Right atrium auricular region (tissue), 2 donors: ENCODE measurements at regions not wholly inside any gene's neighbourhood (a gene's known extent, or its start where the extent isn't known, plus 50 kb on each side); places are given as distances from the start of the nearest gene placed in this dataset.

Source experiments
- DNase-seq: peaks from one replicate; pipeline ENCODE4 v3.0.0-alpha.2; 2019; ENCODE audit warnings: low spot score
- H3K27ac ChIP-seq, 2 donors: fragments of 200-600 bp; sonication (generic); 1 replicate in 1 of 2; 2 replicates in 1 of 2; pipeline ENCODE4 v1.5.1; 2016 to 2019
- H3K27me3 ChIP-seq, 2 donors: fragments of 200-600 bp; sonication (generic); one replicate each; pipeline versions ENCODE4 v1.5.1 to v1.6.0; 2017 to 2019
- H3K36me3 ChIP-seq: fragments of 200-600 bp; sonication (generic); one replicate; pipeline ENCODE4 v1.5.1; 2016
- H3K4me1 ChIP-seq, 2 donors: fragments of 200-600 bp; sonication (generic); one replicate each; pipeline versions ENCODE4 v1.5.1 to v1.6.0; 2017 to 2019
- H3K4me3 ChIP-seq, 2 donors: fragments of 200-600 bp; sonication (generic); 1 replicate in 1 of 2; 2 replicates in 1 of 2; pipeline ENCODE4 v1.5.1; 2017 to 2019; ENCODE audit warnings: mild to moderate bottlenecking in 1 of 2, moderate library complexity in 1 of 2
- H3K9me3 ChIP-seq, 2 donors: fragments of 200-600 bp; sonication (generic); one replicate each; pipeline ENCODE4 v1.5.1; 2019
- TF ChIP-seq, protein P1 (sequence below), 2 donors: fragments of 200-600 bp; sonication (generic); IDR thresholded peaks; one replicate each; pipeline ENCODE4 v1.5.1; 2019; ENCODE audit warnings: antibody characterized with exemption in 2 of 2

DNA sequence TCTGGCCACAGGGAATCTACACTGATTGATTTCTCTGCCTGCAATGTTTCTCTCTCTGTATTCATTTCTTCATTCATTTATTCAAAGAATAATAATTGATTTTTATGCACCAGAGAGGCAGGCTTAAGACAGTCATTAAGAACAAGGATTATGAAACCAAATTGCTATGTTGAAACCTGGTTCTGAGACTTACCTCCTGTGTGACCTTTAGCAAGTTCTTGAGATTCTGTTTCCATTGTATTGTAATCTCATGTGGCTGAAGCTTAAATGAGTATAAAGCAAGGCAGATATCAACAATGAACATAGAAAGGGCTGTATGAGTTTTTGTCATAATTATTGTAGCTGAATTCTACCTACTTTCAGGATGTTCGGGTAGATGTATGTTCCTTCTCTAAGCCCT is 129.6 kb upstream of the GRIA1 start:
- Histone ChIP-seq H3K36me3 (no peaks in the 10 kb centered on the region), H3K4me1 (no peaks in the 10 kb centered on the region), H3K27me3 (no peaks in the 10 kb centered on the region), H3K4me3 (no peak overlapping the region), H3K27ac (no peak overlapping the region), H3K9me3 (no peaks in the 10 kb centered on the region)
- TF ChIP-seq, protein P1, sequence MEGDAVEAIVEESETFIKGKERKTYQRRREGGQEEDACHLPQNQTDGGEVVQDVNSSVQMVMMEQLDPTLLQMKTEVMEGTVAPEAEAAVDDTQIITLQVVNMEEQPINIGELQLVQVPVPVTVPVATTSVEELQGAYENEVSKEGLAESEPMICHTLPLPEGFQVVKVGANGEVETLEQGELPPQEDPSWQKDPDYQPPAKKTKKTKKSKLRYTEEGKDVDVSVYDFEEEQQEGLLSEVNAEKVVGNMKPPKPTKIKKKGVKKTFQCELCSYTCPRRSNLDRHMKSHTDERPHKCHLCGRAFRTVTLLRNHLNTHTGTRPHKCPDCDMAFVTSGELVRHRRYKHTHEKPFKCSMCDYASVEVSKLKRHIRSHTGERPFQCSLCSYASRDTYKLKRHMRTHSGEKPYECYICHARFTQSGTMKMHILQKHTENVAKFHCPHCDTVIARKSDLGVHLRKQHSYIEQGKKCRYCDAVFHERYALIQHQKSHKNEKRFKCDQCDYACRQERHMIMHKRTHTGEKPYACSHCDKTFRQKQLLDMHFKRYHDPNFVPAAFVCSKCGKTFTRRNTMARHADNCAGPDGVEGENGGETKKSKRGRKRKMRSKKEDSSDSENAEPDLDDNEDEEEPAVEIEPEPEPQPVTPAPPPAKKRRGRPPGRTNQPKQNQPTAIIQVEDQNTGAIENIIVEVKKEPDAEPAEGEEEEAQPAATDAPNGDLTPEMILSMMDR (IDR thresholded peaks at IDR 0.05) = no peak
- DNase-seq = no peak

DNA sequence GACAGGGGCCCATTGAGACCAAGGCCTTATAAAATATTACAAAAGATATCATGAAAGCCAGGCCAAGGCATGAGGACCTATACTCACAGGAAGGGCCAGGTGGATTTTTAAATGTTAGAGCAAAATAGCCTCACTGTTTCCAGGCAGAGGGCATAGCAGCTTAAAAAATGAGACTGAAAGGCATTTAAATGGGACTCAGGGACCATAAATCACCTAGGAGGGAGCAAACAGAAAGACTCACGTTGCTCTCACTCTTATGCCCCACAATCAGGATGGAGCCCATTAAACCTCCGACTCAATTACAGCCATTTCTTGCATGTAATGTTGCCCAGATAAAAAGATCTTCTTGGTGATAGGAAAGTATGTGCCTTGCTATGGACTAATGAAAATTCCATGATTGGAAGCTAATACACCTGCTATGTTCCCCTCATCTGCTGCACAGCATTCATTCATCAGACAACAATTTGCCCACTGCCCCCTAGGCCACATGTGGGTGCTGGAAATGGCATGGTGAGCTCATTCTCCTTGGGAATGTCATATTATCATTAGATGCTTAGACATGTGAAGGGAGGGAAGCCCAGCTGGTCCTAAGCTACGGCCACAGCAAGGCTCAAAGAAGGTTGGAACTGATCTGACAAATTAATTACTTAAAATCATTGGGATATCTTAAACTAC is 128.6 kb upstream of the GRIA1 start:
- H3K27me3 ChIP-seq = no peaks in the 10 kb centered on the region
- H3K9me3 ChIP-seq = no peaks in the 10 kb centered on the region
- H3K4me1 ChIP-seq = no peaks in the 10 kb centered on the region
- DNase-seq = no peak
- H3K36me3 ChIP-seq = no peaks in the 10 kb centered on the region
- no peak overlapping the region for H3K27ac ChIP-seq
- H3K4me3 ChIP-seq = no peak overlapping the region
- TF ChIP-seq, protein P1 (IDR thresholded peaks at IDR 0.05) = no peak

DNA sequence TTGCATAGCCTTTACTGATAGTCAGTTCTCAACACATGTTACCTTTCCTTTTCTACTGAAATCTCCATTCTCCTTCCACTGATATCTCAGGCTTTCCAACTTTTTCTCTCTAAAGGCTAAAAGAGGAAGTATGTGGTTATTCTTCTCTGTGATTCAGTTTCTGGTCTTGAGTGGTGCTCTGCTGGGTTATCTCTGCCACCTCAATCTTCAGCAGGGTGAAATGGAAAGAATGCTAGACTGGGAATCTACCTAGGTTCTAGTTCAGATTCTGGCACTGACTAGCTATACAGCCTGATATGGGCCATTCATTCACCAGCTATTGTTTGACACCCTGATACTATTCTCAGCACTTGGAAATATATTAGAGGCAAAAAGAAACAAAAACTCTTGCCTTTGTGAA is 124.9 kb upstream of the GRIA1 start:
- Histone ChIP-seq H3K9me3 (no peaks in the 10 kb centered on the region), H3K4me3 (no peak overlapping the region), H3K27ac (no peak overlapping the region), H3K27me3 (no peaks in the 10 kb centered on the region), H3K4me1 (no peaks in the 10 kb centered on the region), H3K36me3 (no peaks in the 10 kb centered on the region)
- DNase-seq = no peak
- TF ChIP-seq, protein P1 (IDR thresholded peaks at IDR 0.05) = no peak

DNA sequence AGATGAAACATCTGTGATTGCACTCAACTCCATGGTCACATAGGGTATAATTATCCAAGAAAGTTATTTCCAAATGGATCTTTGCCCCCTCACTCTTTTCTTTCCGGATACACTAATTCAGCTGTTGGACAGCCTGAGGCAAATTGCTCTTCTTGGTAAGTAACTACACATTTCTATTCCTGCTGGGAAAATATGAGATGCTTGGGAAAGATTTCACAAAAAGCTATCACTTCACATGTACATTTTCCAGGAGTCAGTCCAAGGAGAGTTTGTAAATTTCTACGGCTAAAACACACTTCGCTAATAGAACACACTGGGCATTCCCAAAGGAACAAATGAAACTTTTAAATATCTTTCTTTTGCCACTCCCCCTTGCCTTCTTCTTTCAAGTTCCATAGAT is 123.0 kb upstream of the GRIA1 start:
- Histone ChIP-seq H3K4me1 (no peaks in the 10 kb centered on the region), H3K27me3 (no peaks in the 10 kb centered on the region), H3K36me3 (no peaks in the 10 kb centered on the region), H3K4me3 (no peak overlapping the region), H3K27ac (no peak overlapping the region), H3K9me3 (no peaks in the 10 kb centered on the region)
- TF ChIP-seq, protein P1 (IDR thresholded peaks at IDR 0.05) = no peak
- DNase-seq = no peak

DNA sequence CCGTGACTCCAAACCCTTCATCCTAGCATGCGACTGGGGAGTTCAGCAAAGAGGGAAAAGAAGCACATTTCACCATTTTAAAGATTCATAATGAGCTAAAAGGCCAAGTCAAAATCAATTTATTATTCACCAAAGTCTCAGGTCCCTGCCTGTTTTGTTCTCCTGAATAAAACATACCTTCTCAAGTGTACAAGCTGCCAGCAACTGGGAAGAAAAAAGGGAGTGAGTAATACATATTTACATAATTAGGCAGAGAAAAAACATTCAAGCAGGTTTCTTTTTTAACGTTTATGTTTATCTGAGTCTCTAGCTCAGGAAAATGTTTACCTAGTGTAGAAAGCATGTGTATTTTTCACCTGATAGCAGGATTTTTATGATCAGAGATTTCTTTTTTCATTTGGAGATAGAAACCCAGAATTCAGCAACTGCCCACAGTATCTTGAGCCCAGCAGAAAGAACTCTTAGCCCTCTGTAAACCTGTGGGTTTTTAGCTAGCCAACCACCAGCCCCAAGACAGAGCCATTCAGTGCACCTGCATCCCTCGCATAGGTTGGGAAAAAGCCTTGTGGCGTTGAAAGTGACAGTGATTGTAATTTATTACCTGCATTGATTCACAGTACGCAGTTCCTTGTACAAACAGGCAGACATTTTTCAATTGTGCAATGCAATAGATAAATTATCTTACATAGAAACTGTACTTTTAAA is 117.9 kb upstream of the GRIA1 start:
- no peak for DNase-seq
- no peaks in the 10 kb centered on the region for H3K36me3 ChIP-seq
- H3K27me3 ChIP-seq = no peaks in the 10 kb centered on the region
- H3K9me3 ChIP-seq = no peaks in the 10 kb centered on the region
- H3K4me3 ChIP-seq = no peak overlapping the region
- no peak overlapping the region for H3K27ac ChIP-seq
- TF ChIP-seq, protein P1 (IDR thresholded peaks at IDR 0.05) = no peak
- H3K4me1 ChIP-seq = no peaks in the 10 kb centered on the region
